Choroid plexus epithelial cell (primary cell): ENCODE measurements at regions not wholly inside any gene's neighbourhood (a gene's known extent, or its start where the extent isn't known, plus 50 kb on each side); places are given as distances from the start of the nearest gene placed in this dataset.

Source experiments
- DNase-seq: peaks from one replicate; pipeline ENCODE4 v3.0.0-alpha.2; 2010; ENCODE audit warnings: low read depth
- H3K4me3 ChIP-seq: 2 replicates; pipeline ENCODE4 v1.5.1; 2011; ENCODE audit warnings: low read depth, mild to moderate bottlenecking, control low read depth, low read length, moderate library complexity
- CTCF ChIP-seq: conservative IDR thresholded peaks from 2 replicates; pipeline ENCODE4 v1.5.1; 2011; ENCODE audit warnings: low read depth, mild to moderate bottlenecking, control low read depth, inconsistent platforms, low read length, moderate library complexity

GRCh38 chr5:114050087-114050486 lies 311.8 kb upstream of the KCNN2 start:
- DNase-seq = no peak
- no peak for TF ChIP-seq CTCF

GRCh38 chr5:114053372-114053771 lies 308.5 kb upstream of the KCNN2 start:
- H3K4me3 ChIP-seq = no peak overlapping the region
- DNase-seq = no peak
- TF ChIP-seq CTCF = no peak

More at GRCh38 chr5:114050087-114050486, 311.8 kb upstream of the KCNN2 start:
- H3K4me3 ChIP-seq = no peak overlapping the region

- no peak overlapping the region for H3K4me3 ChIP-seq
- no peak for TF ChIP-seq CTCF
- no peak for DNase-seq
Measured at GRCh38 chr5:114054594-114054993, 307.3 kb upstream of the KCNN2 start.

GRCh38 chr5:114055318-114056184 lies 306.3 kb upstream of the KCNN2 start:
- TF ChIP-seq CTCF = no peak
- DNase-seq = peak; percentile 62
- peak overlapping the region; percentile 47 for H3K4me3 ChIP-seq

GRCh38 chr5:114056185-114056538 lies 305.7 kb upstream of the KCNN2 start:
- H3K4me3 ChIP-seq = no peak overlapping the region
- DNase-seq = peak; percentile 4
- no peak for TF ChIP-seq CTCF

- no peak overlapping the region for H3K4me3 ChIP-seq
- no peak for TF ChIP-seq CTCF
- no peak for DNase-seq
Measured at GRCh38 chr5:114060866-114061265, 301.0 kb upstream of the KCNN2 start.
